B cell (primary cell): ENCODE measurements at regions not wholly inside any gene's neighbourhood (a gene's known extent, or its start where the extent isn't known, plus 50 kb on each side); places are given as distances from the start of the nearest gene placed in this dataset.

ENCODE experiments used
- ATAC-seq: fragments of 200-7000 bp; cut with Tn5 transposase; one replicate; pipeline ENCODE4 v1.10.0; 2021; ENCODE audit warnings: low read depth, mild to moderate bottlenecking, moderate number of reproducible peaks, moderate library complexity
- CTCF ChIA-PET: fragments of 350-600 bp; sonication (Branson Sonifier 250); formaldehyde crosslinking; loops from one replicate; lab custom pipeline; 2021; ENCODE audit warnings: antibody characterized with exemption, inconsistent platforms; lab: Charles Lee
- POLR2A ChIA-PET: fragments of 350-600 bp; sonication (Branson Sonifier 250); formaldehyde crosslinking; loops from one replicate; lab custom pipeline; 2021; ENCODE audit warnings: antibody characterized with exemption; lab: Charles Lee
- DNase-seq: peaks from one replicate; pipeline ENCODE4 v3.0.0; 2013
- H2AFZ ChIP-seq: 2 replicates; pipeline ENCODE4 v1.6.1; 2012; ENCODE audit warnings: mild to moderate bottlenecking, low read depth, low read length; ENCODE audit not compliant: insufficient read depth, poor library complexity, severe bottlenecking
- H3K27ac ChIP-seq, 2 donors: 1 replicate in 1 of 2; 2 replicates in 1 of 2; pipeline ENCODE4 v1.5.1; 2012 to 2013; ENCODE audit warnings: low read length in 2 of 2, mild to moderate bottlenecking in 2 of 2, moderate library complexity in 1 of 2
- H3K27me3 ChIP-seq, 4 experiments: fragments of 200-600 bp in 1 of 4; sonication (generic) in 1 of 4; replicated peaks in 1 of 4; 1 replicate in 2 of 4; 2 replicates in 2 of 4; pipeline versions ENCODE4 v1.6.1 to v1.7.0; 2013 to 2016; ENCODE audit warnings: low read length in 3 of 4, mild to moderate bottlenecking in 2 of 4, mixed read lengths in 1 of 4, moderate library complexity in 1 of 4; ENCODE audit not compliant: insufficient read depth in 4 of 4, control insufficient read depth in 3 of 4; ENCODE audit errors: control extremely low read depth in 1 of 4
- H3K36me3 ChIP-seq, 2 experiments: replicated peaks in 1 of 2; 1 replicate in 1 of 2; 2 replicates in 1 of 2; pipeline versions ENCODE4 v1.6.1 to v1.7.1; 2013; ENCODE audit warnings: low read length in 1 of 2; ENCODE audit not compliant: insufficient read depth in 2 of 2, control insufficient read depth in 1 of 2; ENCODE audit errors: control extremely low read depth in 1 of 2, extremely low read depth in 1 of 2
- H3K4me1 ChIP-seq, 2 donors: fragments of 200-600 bp in 1 of 2; sonication (generic) in 1 of 2; 1 replicate in 1 of 2; 2 replicates in 1 of 2; pipeline versions ENCODE4 v1.5.1 to v1.6.1; 2013 to 2017; ENCODE audit warnings: low read length in 2 of 2; ENCODE audit not compliant: control insufficient read depth in 2 of 2, insufficient read depth in 2 of 2
- H3K4me2 ChIP-seq: replicated peaks from 2 replicates; pipeline ENCODE3; 2012; ENCODE audit warnings: mild to moderate bottlenecking, low read depth, low read length; ENCODE audit not compliant: poor library complexity, severe bottlenecking
- H3K4me3 ChIP-seq, 5 experiments: fragments of 200-600 bp in 1 of 5; sonication (generic) in 1 of 5; 1 replicate in 3 of 5; 2 replicates in 2 of 5; pipeline versions ENCODE4 v1.5.1 to v1.7.0; 2011 to 2016; ENCODE audit warnings: low read length in 4 of 5, mild to moderate bottlenecking in 4 of 5, low read depth in 2 of 5, control low read depth in 1 of 5, moderate library complexity in 1 of 5; ENCODE audit not compliant: insufficient read depth in 1 of 5; ENCODE audit errors: control extremely low read depth in 1 of 5, extremely low read depth in 1 of 5
- H3K79me2 ChIP-seq: fragments of 200-600 bp; sonication (generic); one replicate; pipeline ENCODE4 v1.6.0; 2016; ENCODE audit warnings: low read length; ENCODE audit not compliant: control insufficient read depth, insufficient read depth
- H3K9ac ChIP-seq: fragments of 200-600 bp; sonication (generic); 2 replicates; pipeline ENCODE4 v1.6.1; 2017; ENCODE audit warnings: mild to moderate bottlenecking, low read length, moderate library complexity
- H3K9me3 ChIP-seq, 3 donors: one replicate each; pipeline versions ENCODE4 v1.6.1 to v1.7.1; 2013; ENCODE audit warnings: low read length in 2 of 3; ENCODE audit not compliant: control insufficient read depth in 2 of 3, insufficient read depth in 1 of 3; ENCODE audit errors: control extremely low read depth in 1 of 3
- H4K20me1 ChIP-seq: 2 replicates; pipeline ENCODE4 v1.6.0; 2012; ENCODE audit warnings: mild to moderate bottlenecking, low read length; ENCODE audit not compliant: insufficient read depth, control insufficient read depth, poor library complexity, severe bottlenecking
- H3K27ac Mint-ChIP-seq: one replicate; pipeline ENCODE4 v1.8.0; 2021; ENCODE audit warnings: mixed read lengths
- H3K27me3 Mint-ChIP-seq: one replicate; pipeline ENCODE4 v1.8.0; 2021; ENCODE audit warnings: mixed read lengths
- H3K4me1 Mint-ChIP-seq: one replicate; pipeline ENCODE4 v1.8.0; 2021; ENCODE audit warnings: mixed read lengths
- H3K4me3 Mint-ChIP-seq: one replicate; pipeline ENCODE4 v1.8.0; 2021; ENCODE audit warnings: mixed read lengths
- H3K9me3 Mint-ChIP-seq: one replicate; pipeline ENCODE4 v1.8.0; 2022; ENCODE audit warnings: mixed read lengths; ENCODE audit not compliant: insufficient read depth
- EZH2 ChIP-seq: IDR thresholded peaks from 2 replicates; pipeline ENCODE4 v1.6.1; 2012; ENCODE audit warnings: borderline replicate concordance, low read depth, mild to moderate bottlenecking, moderate library complexity, low read length; ENCODE audit not compliant: insufficient read depth, poor library complexity, severe bottlenecking
- WGBS: methylation state at CpG from one replicate; pipeline ENCODE4 v1.1.5; 2013; ENCODE audit warnings: missing lambda C conversion rate; ENCODE audit not compliant: insufficient coverage; 5-methylcytosine and 5-hydroxymethylcytosine counted together
- intact Hi-C: fragments of 100-400 bp; cut with micrococcal nuclease; formaldehyde crosslinking; loops from one replicate; pipeline ENCODE4 v1.10.0; 2022
- TF ChIP-seq, protein P1 (sequence below): fragments of 200-600 bp; IDR thresholded peaks from one replicate; pipeline ENCODE4 v1.8.0; 2022; ENCODE audit warnings: antibody characterized with exemption, mild to moderate bottlenecking

- intact Hi-C loops = no loop called here
- Mint-ChIP-seq H3K9me3 (peaks cover 4% of the 10 kb centered on the region), H3K27ac (no peak overlapping the region), H3K4me1 (peaks cover 11% of the 10 kb centered on the region), H3K27me3 (peaks cover 51% of the 10 kb centered on the region), H3K4me3 (no peak overlapping the region)
- DNase-seq (no peak), ATAC-seq (no peak)
- Histone ChIP-seq H3K4me1 (peaks cover 11 to 12% of the 10 kb centered on the region in 2 donors), H4K20me1 (no peaks in the 10 kb centered on the region), H3K9ac (no peak overlapping the region), H3K36me3 (no peaks in the 10 kb centered on the region), H3K9me3 (peaks cover 0 to 7% (median 0%) of the 10 kb centered on the region in 3 donors), H3K4me3 (no peak overlapping the region), H3K27me3 (peaks cover 0 to 23% (median 10%) of the 10 kb centered on the region in 4 experiments), H3K79me2 (no peaks in the 10 kb centered on the region), H3K27ac (no peak overlapping the region), H3K4me2 (no peak overlapping the region), H2AFZ (no peak overlapping the region)
- TF ChIP-seq, protein P1, sequence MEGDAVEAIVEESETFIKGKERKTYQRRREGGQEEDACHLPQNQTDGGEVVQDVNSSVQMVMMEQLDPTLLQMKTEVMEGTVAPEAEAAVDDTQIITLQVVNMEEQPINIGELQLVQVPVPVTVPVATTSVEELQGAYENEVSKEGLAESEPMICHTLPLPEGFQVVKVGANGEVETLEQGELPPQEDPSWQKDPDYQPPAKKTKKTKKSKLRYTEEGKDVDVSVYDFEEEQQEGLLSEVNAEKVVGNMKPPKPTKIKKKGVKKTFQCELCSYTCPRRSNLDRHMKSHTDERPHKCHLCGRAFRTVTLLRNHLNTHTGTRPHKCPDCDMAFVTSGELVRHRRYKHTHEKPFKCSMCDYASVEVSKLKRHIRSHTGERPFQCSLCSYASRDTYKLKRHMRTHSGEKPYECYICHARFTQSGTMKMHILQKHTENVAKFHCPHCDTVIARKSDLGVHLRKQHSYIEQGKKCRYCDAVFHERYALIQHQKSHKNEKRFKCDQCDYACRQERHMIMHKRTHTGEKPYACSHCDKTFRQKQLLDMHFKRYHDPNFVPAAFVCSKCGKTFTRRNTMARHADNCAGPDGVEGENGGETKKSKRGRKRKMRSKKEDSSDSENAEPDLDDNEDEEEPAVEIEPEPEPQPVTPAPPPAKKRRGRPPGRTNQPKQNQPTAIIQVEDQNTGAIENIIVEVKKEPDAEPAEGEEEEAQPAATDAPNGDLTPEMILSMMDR = no peak
- no peak for TF ChIP-seq EZH2
- CTCF ChIA-PET = interaction anchor here (0.7 to 1.6 kb wide), 4 partner anchors 23 to 1134 kb away, joined by 3 to 4 read pairs (median 3); no protein-coding TSS in a partner anchor
- WGBS = 94% methylated on average over 4 of the region's 7 CpGs
- POLR2A ChIA-PET = no interaction called here
Observed at GRCh38 chr15:92715758-92716157, 60.2 kb upstream of the FAM174B start.

GRCh38 chr15:92719021-92719420 is 63.4 kb upstream of the FAM174B start:
- Histone ChIP-seq H3K9me3 (peaks cover 0 to 7% (median 0%) of the 10 kb centered on the region in 3 donors), H3K4me2 (no peak overlapping the region), H3K9ac (no peak overlapping the region), H3K79me2 (no peaks in the 10 kb centered on the region), H3K4me1 (peaks cover 10 to 12% of the 10 kb centered on the region in 2 donors), H3K4me3 (no peak overlapping the region), H2AFZ (no peak overlapping the region), H3K27ac (no peak overlapping the region), H3K36me3 (no peaks in the 10 kb centered on the region), H3K27me3 (peaks cover 0 to 22% (median 10%) of the 10 kb centered on the region in 4 experiments), H4K20me1 (no peaks in the 10 kb centered on the region)
- no peak overlapping the region for H3K27ac Mint-ChIP-seq
- 90% methylated on average over 2 of the region's 4 CpGs for WGBS
- DNase-seq = no peak
- POLR2A ChIA-PET = no interaction called here
- CTCF ChIA-PET = no interaction called here
- H3K4me3 Mint-ChIP-seq = no peak overlapping the region
- no peak for ATAC-seq
- TF ChIP-seq EZH2 = no peak
- peaks cover 59% of the 10 kb centered on the region for H3K27me3 Mint-ChIP-seq
- peaks cover 10% of the 10 kb centered on the region for H3K4me1 Mint-ChIP-seq
- peaks cover 9% of the 10 kb centered on the region for H3K9me3 Mint-ChIP-seq
- intact Hi-C loops = no loop called here
